ENCODE measurements at regions not wholly inside any gene's neighbourhood (a gene's known extent, or its start where the extent isn't known, plus 50 kb on each side); places are given as distances from the start of the nearest gene placed in this dataset.

DNA sequence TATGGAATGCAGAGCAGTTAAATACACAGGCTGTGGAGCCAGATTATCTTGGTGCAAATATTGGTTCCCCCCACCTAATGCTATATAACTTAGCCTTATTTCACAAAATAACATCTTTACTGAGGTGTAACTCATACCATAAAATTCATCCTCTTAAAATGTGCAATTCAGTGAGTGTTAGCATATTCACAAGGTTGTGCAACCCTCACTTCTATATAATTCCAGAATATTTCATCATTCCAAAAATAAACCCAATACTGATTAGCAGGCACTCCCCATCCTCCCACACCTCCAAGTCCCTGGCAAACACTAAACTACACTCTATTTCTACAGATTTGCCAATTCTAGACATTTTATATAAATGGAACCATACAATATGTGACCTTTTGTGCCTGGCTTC is 116.3 kb upstream of the CNTN1 start:
- TF ChIP-seq, protein P1, sequence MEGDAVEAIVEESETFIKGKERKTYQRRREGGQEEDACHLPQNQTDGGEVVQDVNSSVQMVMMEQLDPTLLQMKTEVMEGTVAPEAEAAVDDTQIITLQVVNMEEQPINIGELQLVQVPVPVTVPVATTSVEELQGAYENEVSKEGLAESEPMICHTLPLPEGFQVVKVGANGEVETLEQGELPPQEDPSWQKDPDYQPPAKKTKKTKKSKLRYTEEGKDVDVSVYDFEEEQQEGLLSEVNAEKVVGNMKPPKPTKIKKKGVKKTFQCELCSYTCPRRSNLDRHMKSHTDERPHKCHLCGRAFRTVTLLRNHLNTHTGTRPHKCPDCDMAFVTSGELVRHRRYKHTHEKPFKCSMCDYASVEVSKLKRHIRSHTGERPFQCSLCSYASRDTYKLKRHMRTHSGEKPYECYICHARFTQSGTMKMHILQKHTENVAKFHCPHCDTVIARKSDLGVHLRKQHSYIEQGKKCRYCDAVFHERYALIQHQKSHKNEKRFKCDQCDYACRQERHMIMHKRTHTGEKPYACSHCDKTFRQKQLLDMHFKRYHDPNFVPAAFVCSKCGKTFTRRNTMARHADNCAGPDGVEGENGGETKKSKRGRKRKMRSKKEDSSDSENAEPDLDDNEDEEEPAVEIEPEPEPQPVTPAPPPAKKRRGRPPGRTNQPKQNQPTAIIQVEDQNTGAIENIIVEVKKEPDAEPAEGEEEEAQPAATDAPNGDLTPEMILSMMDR (IDR thresholded peaks at IDR 0.05; ENCODE audit: control insufficient read depth, insufficient read depth, low read depth, low read length, missing control alignments) = no peak
- no peak for DNase-seq (ENCODE audit: low read depth)
- no peak overlapping the region for H3K4me3 ChIP-seq (ENCODE audit: control insufficient read depth, low read depth, low read length)

DNA sequence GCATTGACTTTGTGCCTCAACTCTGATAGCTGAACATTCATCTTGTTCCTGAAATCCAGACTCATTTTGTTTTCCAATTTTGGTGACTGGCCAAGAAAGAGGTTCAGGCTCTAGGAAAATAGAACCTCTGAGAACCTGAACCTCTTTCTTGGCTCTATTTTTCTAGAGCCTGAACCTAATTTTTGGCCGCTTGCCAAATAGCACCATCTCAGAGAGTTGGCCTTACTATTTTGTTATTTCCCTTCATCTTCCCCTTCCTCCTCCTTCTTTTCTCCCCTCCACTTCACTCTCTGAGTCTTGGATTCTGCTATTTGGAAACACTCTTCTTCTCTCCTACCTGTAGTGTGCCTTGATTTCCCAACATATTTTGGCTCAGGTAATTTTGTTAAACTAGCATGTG is 114.4 kb upstream of the CNTN1 start:
- H3K4me3 ChIP-seq (ENCODE audit: control insufficient read depth, low read depth, low read length) = no peak overlapping the region
- no peak for DNase-seq (ENCODE audit: low read depth)
- TF ChIP-seq, protein P1 (IDR thresholded peaks at IDR 0.05; ENCODE audit: control insufficient read depth, insufficient read depth, low read depth, low read length, missing control alignments) = no peak

DNA sequence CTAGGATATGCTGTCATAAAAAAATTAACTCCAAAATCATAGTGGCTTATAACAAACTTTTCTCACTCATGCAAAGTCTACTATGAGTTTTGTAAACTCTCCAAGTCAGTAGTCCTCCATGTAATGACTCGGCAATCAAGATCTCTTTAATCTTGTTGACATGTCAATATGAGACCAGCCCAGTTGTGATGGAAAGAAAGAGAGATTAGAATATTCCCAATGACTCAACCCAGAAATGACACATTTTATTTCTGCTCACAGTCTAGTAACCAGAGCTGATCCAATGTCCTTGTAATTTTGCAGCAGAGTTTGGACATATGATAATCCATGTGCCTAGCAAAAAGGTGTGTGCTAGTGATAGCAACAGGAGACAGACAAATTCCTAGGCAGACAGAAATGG is 112.6 kb upstream of the CNTN1 start:
- no peak for DNase-seq (ENCODE audit: low read depth)
- TF ChIP-seq, protein P1 (IDR thresholded peaks at IDR 0.05; ENCODE audit: control insufficient read depth, insufficient read depth, low read depth, low read length, missing control alignments) = no peak

DNA sequence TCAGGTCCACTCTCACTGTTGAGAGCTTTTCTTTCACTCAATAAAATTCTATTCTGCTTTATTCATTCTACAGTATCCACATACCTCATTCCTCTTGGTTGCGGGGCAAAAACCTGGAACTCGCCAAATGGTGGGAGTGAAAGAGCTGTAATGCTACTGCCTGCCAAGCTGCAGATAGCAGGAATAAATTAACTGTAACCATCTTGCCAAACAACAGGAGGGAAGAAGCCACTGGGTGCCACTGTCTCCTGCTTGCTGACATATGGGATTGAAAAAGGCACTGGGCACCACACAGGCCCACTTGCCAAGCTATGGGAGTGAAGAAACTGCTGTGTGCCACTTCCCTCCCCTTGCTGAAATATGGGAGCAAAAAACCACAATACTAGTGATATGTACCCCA is 111.9 kb upstream of the CNTN1 start:
- TF ChIP-seq, protein P1 (IDR thresholded peaks at IDR 0.05; ENCODE audit: control insufficient read depth, insufficient read depth, low read depth, low read length, missing control alignments) = no peak
- H3K4me3 ChIP-seq (ENCODE audit: control insufficient read depth, low read depth, low read length) = no peak overlapping the region
- no peak for DNase-seq (ENCODE audit: low read depth)

More for the DNA sequence above, 112.6 kb upstream of the CNTN1 start:
- H3K4me3 ChIP-seq (ENCODE audit: control insufficient read depth, low read depth, low read length) = no peak overlapping the region

DNA sequence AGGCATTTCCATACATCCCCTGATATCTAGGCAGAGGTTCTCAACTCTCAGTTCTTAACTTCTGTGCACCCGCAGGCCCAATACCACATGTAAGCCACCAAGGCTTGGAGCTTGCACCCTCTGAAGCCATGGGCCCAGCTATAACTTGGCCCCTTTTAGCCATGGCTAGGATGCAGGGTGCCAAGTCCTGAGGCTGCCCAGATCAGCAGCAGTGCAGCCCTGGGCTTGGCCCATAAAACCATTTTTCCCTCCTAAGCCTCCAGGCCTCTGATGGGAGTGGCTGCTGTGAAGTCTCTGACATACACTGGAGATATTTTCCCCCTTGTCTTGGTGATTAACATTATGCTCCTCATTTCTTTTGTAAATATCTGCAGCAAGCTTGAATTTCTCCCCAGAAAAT is 110.3 kb upstream of the CNTN1 start:
- TF ChIP-seq, protein P1 (IDR thresholded peaks at IDR 0.05; ENCODE audit: control insufficient read depth, insufficient read depth, low read depth, low read length, missing control alignments) = no peak
- no peak for DNase-seq (ENCODE audit: low read depth)
- H3K4me3 ChIP-seq (ENCODE audit: control insufficient read depth, low read depth, low read length) = no peak overlapping the region

DNA sequence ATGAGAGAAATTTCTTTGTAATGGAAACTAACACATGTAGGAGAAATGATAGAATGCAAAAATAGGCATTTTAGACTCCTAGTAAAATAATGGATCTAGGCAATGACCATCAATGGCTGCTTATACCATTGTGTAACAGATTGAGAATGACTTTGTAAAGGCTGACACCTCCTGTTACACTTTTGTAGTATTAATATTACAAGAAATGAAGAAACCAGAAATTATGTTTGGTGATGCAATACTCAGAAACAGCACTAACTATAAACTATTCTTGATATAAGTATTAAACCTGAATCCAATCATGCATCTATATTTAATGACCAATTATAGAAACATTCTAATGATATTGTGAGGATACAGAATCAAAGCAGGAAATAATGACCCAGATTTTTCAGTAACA is 108.5 kb upstream of the CNTN1 start:
- H3K4me3 ChIP-seq (ENCODE audit: control insufficient read depth, low read depth, low read length) = no peak overlapping the region
- TF ChIP-seq, protein P1 (IDR thresholded peaks at IDR 0.05; ENCODE audit: control insufficient read depth, insufficient read depth, low read depth, low read length, missing control alignments) = no peak
- DNase-seq (ENCODE audit: low read depth) = no peak

DNA sequence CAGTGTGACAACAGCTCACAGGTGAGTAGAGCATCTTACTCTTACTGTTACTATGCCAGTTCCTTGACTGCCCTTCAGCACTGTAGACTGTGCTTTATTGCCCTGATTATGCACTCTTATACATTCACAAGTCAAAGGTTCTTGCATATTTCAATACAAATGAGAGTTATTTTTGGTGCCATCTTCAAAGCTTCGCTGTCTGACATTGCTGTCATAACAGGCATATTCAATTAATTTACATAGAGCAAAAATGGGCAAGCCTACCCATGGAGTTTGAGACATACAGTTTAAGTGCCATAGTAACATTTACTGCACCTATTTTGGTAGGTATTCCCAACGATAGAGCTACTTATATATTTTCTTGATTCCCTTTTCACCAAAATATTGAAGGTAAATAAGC is 107.5 kb upstream of the CNTN1 start:
- no peak overlapping the region for H3K4me3 ChIP-seq (ENCODE audit: control insufficient read depth, low read depth, low read length)
- TF ChIP-seq, protein P1 (IDR thresholded peaks at IDR 0.05; ENCODE audit: control insufficient read depth, insufficient read depth, low read depth, low read length, missing control alignments) = no peak
- no peak for DNase-seq (ENCODE audit: low read depth)

All from AG09309 (cell line).